ENCODE measurements at regions not wholly inside any gene's neighbourhood (a gene's known extent, or its start where the extent isn't known, plus 50 kb on each side); places are given as distances from the start of the nearest gene placed in this dataset.

- TF ChIP-seq FOXP2 (optimal IDR thresholded peaks at IDR 0.05; ENCODE audit: borderline replicate concordance, extremely low read depth, extremely low read length, insufficient read depth), result no peak
These were observed 297.6 kb upstream of the IGFBP3 start for GRCh38 chr7:46218461-46219200.

- TF ChIP-seq REST (IDR thresholded peaks at IDR 0.05; ENCODE audit: insufficient read depth in 1 of 2, low read depth in 2 of 2, low read length in 2 of 2) (no peak), POLR2AphosphoS5 (IDR thresholded peaks at IDR 0.05; ENCODE audit: low read depth, low read length) (no peak), FOXP2 (optimal IDR thresholded peaks at IDR 0.05; ENCODE audit: borderline replicate concordance, extremely low read depth, extremely low read length, insufficient read depth) (no peak), SIN3A (IDR thresholded peaks at IDR 0.05; ENCODE audit: borderline replicate concordance, insufficient read depth, low read length) (no peak), TAF1 (IDR thresholded peaks at IDR 0.05; ENCODE audit: borderline replicate concordance, insufficient read depth, low read length) (no peak)
These were observed 295.0 kb upstream of the IGFBP3 start for GRCh38 chr7:46215987-46216567.

- no peak for TF ChIP-seq REST (IDR thresholded peaks at IDR 0.05; ENCODE audit: insufficient read depth in 1 of 2, low read depth in 2 of 2, low read length in 2 of 2)
- TF ChIP-seq TAF1 (IDR thresholded peaks at IDR 0.05; ENCODE audit: borderline replicate concordance, insufficient read depth, low read length), result no peak
- no peak for TF ChIP-seq POLR2AphosphoS5 (IDR thresholded peaks at IDR 0.05; ENCODE audit: low read depth, low read length)
- TF ChIP-seq FOXP2 (optimal IDR thresholded peaks at IDR 0.05; ENCODE audit: borderline replicate concordance, extremely low read depth, extremely low read length, insufficient read depth), result no peak
- no peak for TF ChIP-seq SIN3A (IDR thresholded peaks at IDR 0.05; ENCODE audit: borderline replicate concordance, insufficient read depth, low read length)
These were observed 293.5 kb upstream of the IGFBP3 start for GRCh38 chr7:46214526-46214925.

GRCh38 chr7:46213154-46213537 is 292.1 kb upstream of the IGFBP3 start:
- TF ChIP-seq POLR2AphosphoS5 (IDR thresholded peaks at IDR 0.05; ENCODE audit: low read depth, low read length) (no peak), FOXP2 (optimal IDR thresholded peaks at IDR 0.05; ENCODE audit: borderline replicate concordance, extremely low read depth, extremely low read length, insufficient read depth) (no peak), SIN3A (IDR thresholded peaks at IDR 0.05; ENCODE audit: borderline replicate concordance, insufficient read depth, low read length) (no peak), TAF1 (IDR thresholded peaks at IDR 0.05; ENCODE audit: borderline replicate concordance, insufficient read depth, low read length) (no peak), REST (IDR thresholded peaks at IDR 0.05; ENCODE audit: insufficient read depth in 1 of 2, low read depth in 2 of 2, low read length in 2 of 2) (no peak)

- TF ChIP-seq REST (IDR thresholded peaks at IDR 0.05; ENCODE audit: insufficient read depth in 1 of 2, low read depth in 2 of 2, low read length in 2 of 2) (no peak), SIN3A (IDR thresholded peaks at IDR 0.05; ENCODE audit: borderline replicate concordance, insufficient read depth, low read length) (no peak), FOXP2 (optimal IDR thresholded peaks at IDR 0.05; ENCODE audit: borderline replicate concordance, extremely low read depth, extremely low read length, insufficient read depth) (no peak), POLR2AphosphoS5 (IDR thresholded peaks at IDR 0.05; ENCODE audit: low read depth, low read length) (no peak), TAF1 (IDR thresholded peaks at IDR 0.05; ENCODE audit: borderline replicate concordance, insufficient read depth, low read length) (no peak)
These were observed 291.5 kb upstream of the IGFBP3 start for GRCh38 chr7:46212425-46213153.
